HG03439 (cell line): ENCODE measurements at regions not wholly inside any gene's neighbourhood (a gene's known extent, or its start where the extent isn't known, plus 50 kb on each side); places are given as distances from the start of the nearest gene placed in this dataset.

Source experiments
- ATAC-seq: cut with Tn5 transposase; IDR thresholded peaks from one replicate; pipeline ENCODE4 v1.9.1; 2021; ENCODE audit warnings: mild to moderate bottlenecking, moderate library complexity; ENCODE audit not compliant: unreplicated experiment

- no peak for ATAC-seq
These were observed 61.1 kb upstream of the TGM3 start for GRCh38 chr20:2234598-2235191.

GRCh38 chr20:2236256-2236655 lies 59.5 kb upstream of the TGM3 start:
- no peak for ATAC-seq

GRCh38 chr20:2237059-2237458 lies 58.7 kb upstream of the TGM3 start:
- no peak for ATAC-seq

- ATAC-seq: no peak
These were observed 57.2 kb upstream of the TGM3 start for GRCh38 chr20:2238601-2239000.

GRCh38 chr20:2240835-2241234 lies 55.0 kb upstream of the TGM3 start:
- no peak for ATAC-seq

- ATAC-seq: no peak
These were observed 53.1 kb upstream of the TGM3 start for GRCh38 chr20:2242678-2243077.

GRCh38 chr20:2244523-2244922 lies 51.3 kb upstream of the TGM3 start:
- ATAC-seq: no peak

- ATAC-seq: no peak
These were observed 50.8 kb upstream of the TGM3 start for GRCh38 chr20:2244993-2245392.

- no peak for ATAC-seq
These were observed 50.2 kb upstream of the TGM3 start for GRCh38 chr20:2245637-2246036.
